ENCODE measurements at regions not wholly inside any gene's neighbourhood (a gene's known extent, or its start where the extent isn't known, plus 50 kb on each side); places are given as distances from the start of the nearest gene placed in this dataset.

DNA sequence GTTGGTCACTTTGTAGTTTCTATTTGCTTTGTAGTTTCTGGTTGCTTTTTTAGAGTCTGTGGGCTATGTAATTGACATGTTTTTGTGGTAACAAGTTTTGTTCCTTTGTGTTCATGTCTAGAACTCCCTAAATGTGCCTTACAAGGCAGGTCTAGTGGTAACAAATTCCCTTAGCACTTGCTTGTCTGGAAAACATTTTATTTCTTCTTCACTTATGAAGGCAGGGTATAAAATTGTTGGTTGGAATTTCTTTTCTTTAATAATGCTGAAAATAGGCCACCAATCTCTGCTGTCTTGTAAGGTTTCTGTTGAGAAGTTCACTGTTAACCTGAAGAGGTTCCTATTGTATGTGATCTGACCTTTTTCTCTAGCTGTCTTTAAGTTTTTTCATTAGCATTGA lies 383.6 kb downstream of the EPHA7 start:
- Mint-ChIP-seq H3K36me3 (no peaks in the 10 kb centered on the region), H3K4me3 (no peak overlapping the region), H3K27ac (no peak overlapping the region), H3K27me3 (ENCODE audit: low read depth in 3 of 3) (peaks cover 0 to 3% (median 0%) of the 10 kb centered on the region in 3 donors), H3K4me1 (peaks cover 12% of the 10 kb centered on the region), H3K9me3 (peaks cover 9 to 30% (median 14%) of the 10 kb centered on the region in 7 donors)
- peaks cover 11 to 13% of the 10 kb centered on the region in 2 donors for H3K4me1 ChIP-seq (ENCODE audit: control insufficient read depth in 1 of 2, insufficient read depth in 2 of 2, low read length in 2 of 2)
- no peak overlapping the region for H3K4me3 ChIP-seq (replicated peaks in 1 of 3; ENCODE audit: low read depth in 2 of 3, low read length in 3 of 3)
- TF ChIP-seq, protein P1, sequence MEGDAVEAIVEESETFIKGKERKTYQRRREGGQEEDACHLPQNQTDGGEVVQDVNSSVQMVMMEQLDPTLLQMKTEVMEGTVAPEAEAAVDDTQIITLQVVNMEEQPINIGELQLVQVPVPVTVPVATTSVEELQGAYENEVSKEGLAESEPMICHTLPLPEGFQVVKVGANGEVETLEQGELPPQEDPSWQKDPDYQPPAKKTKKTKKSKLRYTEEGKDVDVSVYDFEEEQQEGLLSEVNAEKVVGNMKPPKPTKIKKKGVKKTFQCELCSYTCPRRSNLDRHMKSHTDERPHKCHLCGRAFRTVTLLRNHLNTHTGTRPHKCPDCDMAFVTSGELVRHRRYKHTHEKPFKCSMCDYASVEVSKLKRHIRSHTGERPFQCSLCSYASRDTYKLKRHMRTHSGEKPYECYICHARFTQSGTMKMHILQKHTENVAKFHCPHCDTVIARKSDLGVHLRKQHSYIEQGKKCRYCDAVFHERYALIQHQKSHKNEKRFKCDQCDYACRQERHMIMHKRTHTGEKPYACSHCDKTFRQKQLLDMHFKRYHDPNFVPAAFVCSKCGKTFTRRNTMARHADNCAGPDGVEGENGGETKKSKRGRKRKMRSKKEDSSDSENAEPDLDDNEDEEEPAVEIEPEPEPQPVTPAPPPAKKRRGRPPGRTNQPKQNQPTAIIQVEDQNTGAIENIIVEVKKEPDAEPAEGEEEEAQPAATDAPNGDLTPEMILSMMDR (IDR thresholded peaks at IDR 0.05): no peak
- no peak for DNase-seq
- H3K4me2 ChIP-seq (replicated peaks; ENCODE audit: extremely low read depth, low read length, poor library complexity, severe bottlenecking): no peak overlapping the region
- peaks cover 13 to 15% of the 10 kb centered on the region in 2 donors for H3K9me3 ChIP-seq (replicated peaks in 1 of 2; ENCODE audit: control insufficient read depth in 1 of 2, insufficient read depth in 1 of 2, low read length in 2 of 2)
- no peak overlapping the region for H3K9ac ChIP-seq (ENCODE audit: insufficient read depth, low read length, poor library complexity, severe bottlenecking)
- no peaks in the 10 kb centered on the region for H3K27me3 ChIP-seq (ENCODE audit: control insufficient read depth in 2 of 2, insufficient read depth in 2 of 2, low read length in 2 of 2)
- H3K36me3 ChIP-seq (replicated peaks in 1 of 2; ENCODE audit: control insufficient read depth in 1 of 2, insufficient read depth in 2 of 2, low read length in 2 of 2): no peaks in the 10 kb centered on the region
- H2AFZ ChIP-seq (ENCODE audit: insufficient read depth, low read depth, low read length, poor library complexity, severe bottlenecking): no peak overlapping the region
- no peaks in the 10 kb centered on the region for H3K79me2 ChIP-seq (ENCODE audit: insufficient read depth, low read length)
- H3K27ac ChIP-seq (ENCODE audit: low read depth in 1 of 2, low read length in 2 of 2): no peak overlapping the region
- intact Hi-C loops (cut with micrococcal nuclease): no loop called here
- no peaks in the 10 kb centered on the region for H4K20me1 ChIP-seq (ENCODE audit: insufficient read depth, low read length)

DNA sequence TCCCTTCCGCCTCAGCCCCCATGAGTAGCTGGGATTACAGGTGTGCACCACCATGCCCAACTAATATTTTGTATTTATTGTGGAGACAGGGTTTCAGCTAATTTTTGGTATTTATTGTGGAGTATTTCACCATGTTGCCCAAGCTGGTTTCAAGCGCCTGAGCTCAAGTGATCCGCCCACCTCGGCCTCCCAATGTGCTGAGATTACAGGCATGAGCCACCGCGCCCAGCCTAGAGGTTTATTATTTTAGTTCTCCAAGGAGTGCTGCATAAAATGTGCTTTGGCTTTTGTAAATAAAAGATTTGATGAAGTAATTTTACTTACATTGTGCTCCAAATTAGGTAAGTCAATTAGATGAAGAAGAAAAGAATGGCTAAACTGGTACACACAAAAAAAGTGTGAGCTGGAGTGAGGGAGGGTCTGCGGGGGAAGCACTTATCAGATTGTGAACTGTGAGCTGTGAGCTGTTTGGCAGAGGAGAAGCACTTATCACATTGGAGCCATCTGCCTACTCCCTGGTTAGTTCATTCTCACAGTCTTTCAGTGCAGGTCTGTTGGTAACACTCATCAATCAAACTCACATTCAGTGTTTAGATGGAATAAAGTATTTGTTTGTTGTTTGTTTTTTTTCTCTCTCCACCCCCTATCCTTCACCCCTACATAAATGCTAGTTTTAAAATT lies 398.0 kb downstream of the EPHA7 start:
- Histone ChIP-seq H3K4me3 (replicated peaks in 1 of 3; ENCODE audit: low read depth in 2 of 3, low read length in 3 of 3) (no peak overlapping the region), H3K9me3 (replicated peaks in 1 of 2; ENCODE audit: control insufficient read depth in 1 of 2, insufficient read depth in 1 of 2, low read length in 2 of 2) (peaks cover 5 to 7% of the 10 kb centered on the region in 2 donors), H3K27me3 (ENCODE audit: control insufficient read depth in 2 of 2, insufficient read depth in 2 of 2, low read length in 2 of 2) (no peaks in the 10 kb centered on the region), H3K79me2 (ENCODE audit: insufficient read depth, low read length) (no peaks in the 10 kb centered on the region), H4K20me1 (ENCODE audit: insufficient read depth, low read length) (no peaks in the 10 kb centered on the region), H3K4me2 (replicated peaks; ENCODE audit: extremely low read depth, low read length, poor library complexity, severe bottlenecking) (no peak overlapping the region), H3K4me1 (ENCODE audit: control insufficient read depth in 1 of 2, insufficient read depth in 2 of 2, low read length in 2 of 2) (no peaks in the 10 kb centered on the region), H3K27ac (ENCODE audit: low read depth in 1 of 2, low read length in 2 of 2) (no peak overlapping the region), H3K36me3 (replicated peaks in 1 of 2; ENCODE audit: control insufficient read depth in 1 of 2, insufficient read depth in 2 of 2, low read length in 2 of 2) (no peaks in the 10 kb centered on the region), H3K9ac (ENCODE audit: insufficient read depth, low read length, poor library complexity, severe bottlenecking) (no peak overlapping the region), H2AFZ (ENCODE audit: insufficient read depth, low read depth, low read length, poor library complexity, severe bottlenecking) (no peak overlapping the region)
- DNase-seq: no peak
- intact Hi-C loops (cut with micrococcal nuclease): no loop called here
- Mint-ChIP-seq H3K36me3 (no peaks in the 10 kb centered on the region), H3K27me3 (ENCODE audit: low read depth in 3 of 3) (peaks cover 0 to 2% (median 0%) of the 10 kb centered on the region in 3 donors), H3K4me3 (no peak overlapping the region), H3K4me1 (no peaks in the 10 kb centered on the region), H3K27ac (no peak overlapping the region), H3K9me3 (peaks cover 0 to 15% (median 7%) of the 10 kb centered on the region in 7 donors)
- TF ChIP-seq, protein P1 (IDR thresholded peaks at IDR 0.05): no peak
- WGBS (ENCODE audit: insufficient coverage): 93% methylated on average over 3 of the region's 7 CpGs
